HG03097 (cell line): ENCODE measurements at regions not wholly inside any gene's neighbourhood (a gene's known extent, or its start where the extent isn't known, plus 50 kb on each side); places are given as distances from the start of the nearest gene placed in this dataset.
"Not testable (repeated sequence)": the region's sequence is repeated elsewhere in the genome, so short reads cannot be mapped to it uniquely, and the experiment has no call there.

Experiments used
- ATAC-seq: cut with Tn5 transposase; IDR thresholded peaks from one replicate; pipeline ENCODE4 v1.9.1; 2021; ENCODE audit not compliant: unreplicated experiment, low FRiP score

DNA sequence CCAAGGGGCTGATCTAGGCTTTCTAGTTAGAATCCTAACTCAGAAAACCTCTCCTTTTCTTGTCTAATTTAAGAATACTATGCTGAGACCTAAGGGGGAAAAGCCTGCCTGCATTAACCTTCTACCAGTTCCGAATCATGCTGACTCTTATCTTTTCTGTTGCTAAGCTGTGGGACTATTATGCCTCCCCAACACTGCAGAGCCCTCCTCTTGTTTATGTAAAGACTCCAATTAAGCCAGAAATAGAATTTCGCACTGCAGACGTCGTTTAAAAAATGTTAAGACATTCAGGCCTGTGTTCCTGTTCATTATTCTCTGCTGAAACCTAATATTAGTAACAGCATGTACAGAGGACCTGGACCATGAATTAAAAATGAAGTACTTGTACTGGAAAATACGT lies 310.6 kb upstream of the ATP11B start:
- no peak for ATAC-seq

DNA sequence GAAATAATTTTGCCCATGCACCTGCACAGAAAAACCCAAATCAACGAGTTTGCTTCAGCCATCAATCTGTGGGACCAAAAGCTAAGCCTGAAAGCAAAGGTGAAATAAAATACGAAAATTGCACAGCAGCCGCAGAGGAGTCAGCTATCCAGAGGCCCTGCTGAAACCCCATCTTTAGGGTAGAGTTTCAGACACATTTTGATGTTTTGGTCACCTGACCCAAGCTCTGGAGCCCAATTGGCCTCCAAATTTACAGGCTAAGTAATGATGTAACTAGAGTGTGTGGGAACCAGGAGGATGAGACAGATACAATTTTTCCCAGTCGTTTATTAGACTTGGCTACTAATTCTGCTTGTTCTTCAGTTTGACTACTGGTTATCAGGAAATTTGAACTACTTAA lies 308.6 kb upstream of the ATP11B start:
- ATAC-seq, result no peak

- no peak for ATAC-seq
These were observed 308.0 kb upstream of the ATP11B start for GRCh38 chr3:182485301-182485700.

GRCh38 chr3:182486463-182486862 lies 306.8 kb upstream of the ATP11B start:
- ATAC-seq, result no peak

DNA sequence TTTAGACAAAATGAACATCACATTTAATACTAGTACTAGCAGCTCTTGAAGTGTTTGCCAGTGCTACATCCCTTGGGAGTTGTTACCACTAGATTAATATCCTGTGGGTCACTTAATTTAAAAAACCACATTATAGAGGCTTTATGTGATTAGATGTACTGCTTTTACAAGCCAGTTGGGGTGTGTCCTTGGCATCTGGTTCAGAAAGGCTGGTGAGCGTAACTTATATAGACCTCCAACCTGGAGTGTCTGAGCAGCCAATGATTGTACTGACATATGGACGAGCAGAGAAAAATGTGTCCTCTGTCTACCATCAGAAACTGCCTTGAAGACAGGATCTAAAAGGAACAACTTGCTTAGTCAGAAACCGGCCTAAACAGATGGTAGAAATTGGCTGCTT lies 306.2 kb upstream of the ATP11B start:
- no peak for ATAC-seq

DNA sequence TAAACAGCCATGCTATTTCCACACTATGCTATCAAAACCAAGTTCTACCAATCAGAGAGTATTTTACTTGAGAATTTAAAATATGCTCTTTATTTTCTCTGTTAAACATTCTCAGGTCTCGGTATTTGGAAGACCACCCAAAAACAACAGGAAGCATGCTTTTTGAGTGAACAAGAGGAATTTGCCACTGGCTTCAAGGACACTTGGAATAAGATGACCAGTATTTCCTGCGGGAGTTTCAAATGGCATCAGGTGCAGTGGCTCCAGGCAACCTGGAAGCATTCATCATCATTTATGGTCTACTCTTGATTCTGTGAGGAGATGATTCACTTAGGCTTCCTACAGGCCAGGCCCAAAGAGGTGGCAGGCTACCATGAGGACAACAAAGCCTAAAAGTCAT lies 305.7 kb upstream of the ATP11B start:
- ATAC-seq, result no peak

GRCh38 chr3:182490596-182491491 lies 302.5 kb upstream of the ATP11B start:
- ATAC-seq, result no peak

DNA sequence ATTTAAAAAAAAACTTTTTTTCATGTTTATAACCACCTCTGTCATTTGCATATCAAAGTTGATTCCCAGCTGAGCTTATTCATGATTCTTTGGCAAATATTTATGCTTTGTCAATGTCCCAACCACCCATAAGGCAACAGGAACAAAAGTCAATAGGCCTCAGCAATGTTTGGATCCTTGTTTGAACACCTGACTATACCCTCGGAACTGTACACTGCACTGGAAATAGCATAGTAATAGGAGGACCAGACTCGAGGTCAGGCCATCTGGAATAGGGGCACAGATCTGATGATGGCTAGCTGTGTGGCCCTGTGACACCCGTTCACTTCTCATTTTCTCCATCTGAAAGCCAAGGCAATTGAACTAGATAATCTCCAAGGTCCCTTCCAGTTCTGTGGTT lies 301.7 kb upstream of the ATP11B start:
- no peak for ATAC-seq

DNA sequence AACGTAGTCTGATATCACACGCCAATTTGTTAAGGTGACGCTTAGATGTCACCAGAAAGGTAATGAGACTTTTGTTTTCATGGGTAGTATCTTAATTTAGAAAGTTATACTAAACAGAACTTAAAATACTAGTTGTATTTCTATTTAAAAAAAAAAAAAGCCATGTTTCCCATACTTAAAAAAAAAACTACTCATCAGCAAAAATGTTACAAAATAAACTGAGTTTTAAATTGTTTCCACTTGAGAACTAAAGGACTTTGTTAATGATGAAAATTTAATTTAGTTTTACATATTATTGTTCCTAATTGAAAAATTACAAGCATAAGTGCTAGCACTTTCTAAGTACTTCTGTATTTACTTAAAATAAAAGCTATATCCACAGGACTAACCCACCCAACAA lies 300.8 kb upstream of the ATP11B start:
- no peak for ATAC-seq

GRCh38 chr3:182500289-182500688 lies 293.0 kb upstream of the ATP11B start:
- no peak for ATAC-seq

DNA sequence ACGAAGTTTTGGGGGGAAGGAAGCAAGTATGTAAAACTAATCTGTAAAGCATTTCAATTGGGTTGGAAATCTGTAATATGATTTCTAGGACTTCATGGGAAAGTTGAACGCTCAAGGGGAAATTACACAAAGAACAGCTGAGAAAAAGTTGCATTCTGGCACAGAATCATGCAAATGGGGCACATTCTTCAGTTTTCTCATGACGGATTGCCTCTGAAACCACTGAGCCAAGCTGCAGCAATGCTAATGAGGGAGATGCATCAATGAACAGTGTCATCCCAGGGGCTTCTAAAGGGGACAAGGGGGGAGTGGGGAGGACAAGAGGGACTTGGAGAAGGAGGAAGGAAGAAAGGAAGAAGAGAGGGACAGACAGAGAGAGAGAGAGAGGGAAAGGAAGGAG lies 291.4 kb upstream of the ATP11B start:
- no peak for ATAC-seq

- ATAC-seq, result no peak
These were observed 289.9 kb upstream of the ATP11B start for GRCh38 chr3:182503401-182503800.

DNA sequence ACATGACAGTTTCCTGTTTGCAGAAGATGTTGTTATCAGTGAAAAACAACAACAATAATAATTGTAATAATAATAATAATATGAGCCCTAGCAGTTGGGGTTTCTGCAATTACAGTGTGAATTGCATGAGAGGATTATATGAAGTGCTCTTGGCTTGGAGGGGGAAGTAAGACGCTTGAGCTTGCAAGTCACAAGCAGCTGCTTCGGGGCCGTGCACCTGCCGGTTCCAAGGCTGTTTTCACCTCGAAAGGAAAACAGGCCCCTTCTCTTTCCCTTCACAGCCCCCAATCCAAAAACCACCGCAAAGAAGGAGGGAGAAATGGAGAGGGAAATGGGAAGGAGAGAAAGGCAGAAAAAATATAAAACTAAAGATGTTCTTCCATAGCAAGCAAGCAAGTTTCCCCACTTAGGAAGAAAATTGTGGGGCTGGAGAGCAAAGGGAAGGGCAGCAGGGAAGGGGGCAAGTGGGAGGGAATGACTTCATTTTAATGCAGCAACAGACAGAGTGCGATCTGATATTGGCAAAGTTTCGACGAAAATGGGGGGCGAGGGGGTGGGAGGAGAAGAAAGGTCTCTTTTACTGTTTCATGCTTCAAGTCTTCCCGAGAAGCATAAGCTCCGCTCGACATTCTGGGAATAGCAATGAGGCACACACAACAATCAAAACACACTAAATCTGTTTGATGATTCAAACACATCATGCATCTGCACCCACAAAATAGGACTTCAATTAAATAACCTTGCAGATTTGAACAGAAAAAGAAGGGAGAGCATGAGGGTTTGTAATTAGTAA lies 284.2 kb upstream of the ATP11B start:
- no peak for ATAC-seq

DNA sequence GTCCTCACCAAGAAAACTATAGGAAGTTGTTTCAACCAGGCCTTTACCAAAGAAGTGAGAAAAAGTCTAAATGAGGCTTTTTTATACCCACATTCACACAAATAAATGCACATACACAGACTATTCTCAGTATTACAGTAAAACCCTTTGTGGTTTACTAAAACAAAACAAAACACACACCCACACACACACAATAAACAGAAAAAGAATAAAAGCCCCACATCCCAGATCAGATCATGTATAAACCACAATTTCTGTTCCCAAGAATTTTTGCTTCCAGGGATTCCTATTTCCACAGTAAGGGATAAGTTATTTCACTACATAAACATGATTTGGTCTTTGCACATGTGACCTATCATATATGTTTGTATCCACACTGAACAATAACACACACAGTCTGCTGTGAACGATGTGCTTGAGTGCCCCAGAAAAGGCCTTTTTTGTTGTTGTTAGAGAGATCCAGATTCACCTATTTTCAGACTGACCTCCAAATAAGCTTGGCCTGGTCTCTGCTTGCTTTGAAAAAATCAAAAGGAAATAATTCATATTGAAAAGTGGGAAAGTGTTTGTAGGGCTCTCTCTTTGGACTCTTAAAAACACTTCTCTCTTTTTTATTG lies 283.4 kb upstream of the ATP11B start:
- ATAC-seq, result no peak

DNA sequence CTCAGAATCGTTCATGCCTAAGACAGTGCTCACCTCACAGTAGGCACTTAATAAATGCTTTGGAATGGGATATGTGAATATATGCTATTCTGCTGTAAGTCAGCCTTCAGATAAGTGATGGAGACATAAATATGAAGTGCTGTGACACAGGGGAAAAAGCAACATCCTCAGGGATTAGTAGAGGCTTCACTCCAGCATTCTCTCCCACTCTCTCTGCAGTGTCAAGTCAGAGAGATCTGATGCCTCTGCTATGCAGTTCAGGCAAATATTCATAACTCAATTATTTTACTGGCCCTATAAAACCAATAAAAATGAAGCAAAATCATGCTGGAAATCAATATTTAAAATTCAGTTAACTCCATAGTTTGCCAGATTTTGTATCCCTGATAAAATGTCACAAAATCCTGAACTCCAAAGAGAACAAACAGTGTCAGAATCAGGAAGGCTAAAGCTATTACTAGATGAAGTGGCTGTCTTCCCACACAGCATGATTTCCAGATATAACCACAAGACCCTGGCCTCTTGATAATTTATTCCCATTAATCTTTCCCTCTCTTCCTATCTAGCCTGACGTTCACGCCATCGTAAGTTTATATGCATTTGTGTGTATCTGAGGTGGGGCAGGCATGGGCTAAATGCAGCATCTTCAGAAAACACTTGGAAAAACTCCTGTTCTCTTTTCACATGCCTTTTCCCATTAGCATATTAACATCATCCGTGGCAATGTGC lies 278.9 kb upstream of the ATP11B start:
- no peak for ATAC-seq

GRCh38 chr3:182516597-182517336 lies 276.5 kb upstream of the ATP11B start:
- ATAC-seq, result no peak

- no peak for ATAC-seq
These were observed 273.7 kb upstream of the ATP11B start for GRCh38 chr3:182519569-182519968.

DNA sequence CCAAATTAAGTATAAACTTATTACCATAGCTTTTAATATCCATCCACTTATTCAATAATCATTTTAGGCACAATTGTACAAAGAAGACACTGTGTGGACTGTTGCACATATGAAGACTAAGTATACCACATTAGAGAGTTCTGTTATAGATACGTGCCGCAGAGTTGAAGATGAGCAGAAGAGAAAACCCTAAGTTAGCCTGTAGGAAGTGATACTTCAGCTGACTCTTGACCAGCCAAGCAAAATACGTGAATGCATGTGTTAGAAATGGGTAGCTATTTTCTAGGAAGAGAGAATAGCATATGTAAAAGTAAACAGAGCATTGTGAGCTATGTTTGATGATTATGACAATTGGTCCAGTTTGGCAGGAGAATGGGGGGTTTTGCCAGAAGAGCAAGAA lies 272.0 kb upstream of the ATP11B start:
- no peak for ATAC-seq

GRCh38 chr3:182523424-182523823 lies 269.9 kb upstream of the ATP11B start:
- not testable (repeated sequence) for ATAC-seq

GRCh38 chr3:182523836-182524235 lies 269.5 kb upstream of the ATP11B start:
- no peak for ATAC-seq
